NCI-H2171 (cell line): ENCODE measurements at regions not wholly inside any gene's neighbourhood (a gene's known extent, or its start where the extent isn't known, plus 50 kb on each side); places are given as distances from the start of the nearest gene placed in this dataset.

ENCODE experiments used
- DNase-seq: peaks from one replicate; lab custom pipeline; 2025; lab: John Stamatoyannopoulos, UW

- no peak for DNase-seq
Observed at GRCh38 chr14:94682736-94683135, 70.5 kb downstream of the SERPINA3 start.

DNA sequence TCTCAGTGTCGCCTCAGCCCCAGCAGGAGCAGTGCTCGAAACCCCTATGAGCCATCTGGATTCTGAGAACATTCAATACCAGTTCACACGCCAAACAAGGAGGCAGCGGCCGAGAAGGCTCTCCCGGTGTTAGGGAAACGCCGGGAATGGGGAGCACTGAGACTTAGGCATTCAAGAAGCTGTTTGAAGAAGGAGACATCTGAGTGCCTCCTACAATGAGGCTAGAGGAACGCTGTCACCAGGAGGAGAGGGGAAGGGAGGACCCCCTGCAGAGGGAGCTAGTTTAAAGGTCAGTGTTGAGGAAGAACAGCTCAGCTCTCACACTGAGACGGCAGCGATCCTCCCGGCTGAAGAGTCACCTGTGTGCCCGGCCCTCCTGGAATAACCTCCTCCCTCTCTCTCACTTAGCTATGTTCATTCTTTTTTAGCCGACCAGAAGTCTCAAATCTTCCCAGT lies 69.9 kb downstream of the SERPINA3 start:
- no peak for DNase-seq

- no peak for DNase-seq
Observed at GRCh38 chr14:94681300-94682060, 69.3 kb downstream of the SERPINA3 start.

GRCh38 chr14:94680862-94681288 lies 68.7 kb downstream of the SERPINA3 start:
- no peak for DNase-seq

GRCh38 chr14:94679937-94680861 lies 68.0 kb downstream of the SERPINA3 start:
- no peak for DNase-seq

- DNase-seq, result no peak
Observed at GRCh38 chr14:94679106-94679810, 67.1 kb downstream of the SERPINA3 start.

DNA sequence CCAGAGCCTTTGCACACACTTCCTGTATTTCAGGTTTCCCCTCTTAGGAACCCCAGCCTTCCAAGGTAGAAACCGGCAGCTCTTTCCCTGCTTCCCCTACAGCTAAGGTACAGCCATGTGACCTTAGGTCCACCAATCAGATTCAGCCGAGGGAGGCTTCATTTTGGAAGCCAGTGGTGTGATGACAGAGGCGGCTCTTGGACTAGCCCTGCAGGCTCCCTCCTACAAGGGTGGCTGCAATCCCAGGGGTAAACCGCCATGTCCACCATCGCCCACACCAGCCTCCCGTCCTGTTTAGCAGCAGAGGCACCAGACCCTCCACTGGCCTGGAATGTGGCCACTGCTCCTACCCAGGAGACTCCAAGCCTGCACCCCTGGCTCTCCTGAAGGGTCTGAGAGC lies 65.6 kb downstream of the SERPINA3 start:
- DNase-seq, result no peak

- no peak for DNase-seq
Observed at GRCh38 chr14:94677213-94677612, 65.0 kb downstream of the SERPINA3 start.

GRCh38 chr14:94676495-94677185 lies 64.4 kb downstream of the SERPINA3 start:
- no peak for DNase-seq

- no peak for DNase-seq
Observed at GRCh38 chr14:94675036-94675435, 62.8 kb downstream of the SERPINA3 start.

GRCh38 chr14:94673781-94674231 lies 61.6 kb downstream of the SERPINA3 start:
- no peak for DNase-seq
